B cell (primary cell): ENCODE measurements at regions not wholly inside any gene's neighbourhood (a gene's known extent, or its start where the extent isn't known, plus 50 kb on each side); places are given as distances from the start of the nearest gene placed in this dataset.

ENCODE experiments used
- ATAC-seq: fragments of 200-7000 bp; cut with Tn5 transposase; one replicate; pipeline ENCODE4 v1.10.0; 2021; ENCODE audit warnings: low read depth, mild to moderate bottlenecking, moderate number of reproducible peaks, moderate library complexity
- CTCF ChIA-PET: fragments of 350-600 bp; sonication (Branson Sonifier 250); formaldehyde crosslinking; loops from one replicate; lab custom pipeline; 2021; ENCODE audit warnings: antibody characterized with exemption, inconsistent platforms; lab: Charles Lee
- POLR2A ChIA-PET: fragments of 350-600 bp; sonication (Branson Sonifier 250); formaldehyde crosslinking; loops from one replicate; lab custom pipeline; 2021; ENCODE audit warnings: antibody characterized with exemption; lab: Charles Lee
- DNase-seq: peaks from one replicate; pipeline ENCODE4 v3.0.0; 2013
- H2AFZ ChIP-seq: 2 replicates; pipeline ENCODE4 v1.6.1; 2012; ENCODE audit warnings: mild to moderate bottlenecking, low read depth, low read length; ENCODE audit not compliant: insufficient read depth, poor library complexity, severe bottlenecking
- H3K27ac ChIP-seq, 2 donors: 1 replicate in 1 of 2; 2 replicates in 1 of 2; pipeline ENCODE4 v1.5.1; 2012 to 2013; ENCODE audit warnings: low read length in 2 of 2, mild to moderate bottlenecking in 2 of 2, moderate library complexity in 1 of 2
- H3K27me3 ChIP-seq, 4 experiments: fragments of 200-600 bp in 1 of 4; sonication (generic) in 1 of 4; replicated peaks in 1 of 4; 1 replicate in 2 of 4; 2 replicates in 2 of 4; pipeline versions ENCODE4 v1.6.1 to v1.7.0; 2013 to 2016; ENCODE audit warnings: low read length in 3 of 4, mild to moderate bottlenecking in 2 of 4, mixed read lengths in 1 of 4, moderate library complexity in 1 of 4; ENCODE audit not compliant: insufficient read depth in 4 of 4, control insufficient read depth in 3 of 4; ENCODE audit errors: control extremely low read depth in 1 of 4
- H3K36me3 ChIP-seq, 2 experiments: replicated peaks in 1 of 2; 1 replicate in 1 of 2; 2 replicates in 1 of 2; pipeline versions ENCODE4 v1.6.1 to v1.7.1; 2013; ENCODE audit warnings: low read length in 1 of 2; ENCODE audit not compliant: insufficient read depth in 2 of 2, control insufficient read depth in 1 of 2; ENCODE audit errors: control extremely low read depth in 1 of 2, extremely low read depth in 1 of 2
- H3K4me1 ChIP-seq, 2 donors: fragments of 200-600 bp in 1 of 2; sonication (generic) in 1 of 2; 1 replicate in 1 of 2; 2 replicates in 1 of 2; pipeline versions ENCODE4 v1.5.1 to v1.6.1; 2013 to 2017; ENCODE audit warnings: low read length in 2 of 2; ENCODE audit not compliant: control insufficient read depth in 2 of 2, insufficient read depth in 2 of 2
- H3K4me2 ChIP-seq: replicated peaks from 2 replicates; pipeline ENCODE3; 2012; ENCODE audit warnings: mild to moderate bottlenecking, low read depth, low read length; ENCODE audit not compliant: poor library complexity, severe bottlenecking
- H3K4me3 ChIP-seq, 5 experiments: fragments of 200-600 bp in 1 of 5; sonication (generic) in 1 of 5; 1 replicate in 3 of 5; 2 replicates in 2 of 5; pipeline versions ENCODE4 v1.5.1 to v1.7.0; 2011 to 2016; ENCODE audit warnings: low read length in 4 of 5, mild to moderate bottlenecking in 4 of 5, low read depth in 2 of 5, control low read depth in 1 of 5, moderate library complexity in 1 of 5; ENCODE audit not compliant: insufficient read depth in 1 of 5; ENCODE audit errors: control extremely low read depth in 1 of 5, extremely low read depth in 1 of 5
- H3K79me2 ChIP-seq: fragments of 200-600 bp; sonication (generic); one replicate; pipeline ENCODE4 v1.6.0; 2016; ENCODE audit warnings: low read length; ENCODE audit not compliant: control insufficient read depth, insufficient read depth
- H3K9ac ChIP-seq: fragments of 200-600 bp; sonication (generic); 2 replicates; pipeline ENCODE4 v1.6.1; 2017; ENCODE audit warnings: mild to moderate bottlenecking, low read length, moderate library complexity
- H3K9me3 ChIP-seq, 3 donors: one replicate each; pipeline versions ENCODE4 v1.6.1 to v1.7.1; 2013; ENCODE audit warnings: low read length in 2 of 3; ENCODE audit not compliant: control insufficient read depth in 2 of 3, insufficient read depth in 1 of 3; ENCODE audit errors: control extremely low read depth in 1 of 3
- H4K20me1 ChIP-seq: 2 replicates; pipeline ENCODE4 v1.6.0; 2012; ENCODE audit warnings: mild to moderate bottlenecking, low read length; ENCODE audit not compliant: insufficient read depth, control insufficient read depth, poor library complexity, severe bottlenecking
- H3K27ac Mint-ChIP-seq: one replicate; pipeline ENCODE4 v1.8.0; 2021; ENCODE audit warnings: mixed read lengths
- H3K27me3 Mint-ChIP-seq: one replicate; pipeline ENCODE4 v1.8.0; 2021; ENCODE audit warnings: mixed read lengths
- H3K4me1 Mint-ChIP-seq: one replicate; pipeline ENCODE4 v1.8.0; 2021; ENCODE audit warnings: mixed read lengths
- H3K4me3 Mint-ChIP-seq: one replicate; pipeline ENCODE4 v1.8.0; 2021; ENCODE audit warnings: mixed read lengths
- H3K9me3 Mint-ChIP-seq: one replicate; pipeline ENCODE4 v1.8.0; 2022; ENCODE audit warnings: mixed read lengths; ENCODE audit not compliant: insufficient read depth
- CTCF ChIP-seq: fragments of 200-600 bp; IDR thresholded peaks from one replicate; pipeline ENCODE4 v1.8.0; 2022; ENCODE audit warnings: antibody characterized with exemption, mild to moderate bottlenecking
- EZH2 ChIP-seq: IDR thresholded peaks from 2 replicates; pipeline ENCODE4 v1.6.1; 2012; ENCODE audit warnings: borderline replicate concordance, low read depth, mild to moderate bottlenecking, moderate library complexity, low read length; ENCODE audit not compliant: insufficient read depth, poor library complexity, severe bottlenecking
- WGBS: methylation state at CpG from one replicate; pipeline ENCODE4 v1.1.5; 2013; ENCODE audit warnings: missing lambda C conversion rate; ENCODE audit not compliant: insufficient coverage; 5-methylcytosine and 5-hydroxymethylcytosine counted together
- intact Hi-C: fragments of 100-400 bp; cut with micrococcal nuclease; formaldehyde crosslinking; loops from one replicate; pipeline ENCODE4 v1.10.0; 2022

GRCh38 chr11:24344222-24344621, 152.6 kb upstream of the LUZP2 start:
- Mint-ChIP-seq H3K27me3 (no peaks in the 10 kb centered on the region), H3K9me3 (no peaks in the 10 kb centered on the region), H3K4me3 (no peak overlapping the region), H3K27ac (no peak overlapping the region), H3K4me1 (no peaks in the 10 kb centered on the region)
- H3K9me3 ChIP-seq, result no peaks in the 10 kb centered on the region
- H3K4me3 ChIP-seq, result no peak overlapping the region
- ChIA-PET POLR2A (no interaction called here), CTCF (no interaction called here)
- no peak overlapping the region for H2AFZ ChIP-seq
- no peak overlapping the region for H3K4me2 ChIP-seq
- no peaks in the 10 kb centered on the region for H3K79me2 ChIP-seq
- DNase-seq (no peak), ATAC-seq (no peak)
- H4K20me1 ChIP-seq, result no peaks in the 10 kb centered on the region
- no peaks in the 10 kb centered on the region for H3K36me3 ChIP-seq
- intact Hi-C loops, result no loop called here
- no peaks in the 10 kb centered on the region for H3K27me3 ChIP-seq
- H3K9ac ChIP-seq, result no peak overlapping the region
- TF ChIP-seq CTCF, result no peak
- whole genome bisulfite sequencing, result 72% methylated on average over 5 of the region's 7 CpGs
- H3K27ac ChIP-seq, result no peak overlapping the region
- H3K4me1 ChIP-seq, result no peaks in the 10 kb centered on the region

- H3K27me3 ChIP-seq, result no peaks in the 10 kb centered on the region
- no peaks in the 10 kb centered on the region for H3K27me3 Mint-ChIP-seq
Measured at GRCh38 chr11:24348908-24349307, 147.9 kb upstream of the LUZP2 start.

More at GRCh38 chr11:24348908-24349307, 147.9 kb upstream of the LUZP2 start:
- ChIA-PET POLR2A (no interaction called here), CTCF (interaction anchor here (1.0 kb wide), 1 partner anchor 10 kb away, joined by 4 read pairs; no protein-coding TSS in a partner anchor)
- H3K9ac ChIP-seq, result no peak overlapping the region
- H3K36me3 ChIP-seq, result no peaks in the 10 kb centered on the region
- no peak overlapping the region for H3K4me2 ChIP-seq
- TF ChIP-seq CTCF (no peak), EZH2 (no peak)
- H3K4me1 Mint-ChIP-seq, result no peaks in the 10 kb centered on the region
- H3K9me3 ChIP-seq, result no peaks in the 10 kb centered on the region
- no peaks in the 10 kb centered on the region for H3K4me1 ChIP-seq
- H4K20me1 ChIP-seq, result no peaks in the 10 kb centered on the region
- ATAC-seq (no peak), DNase-seq (no peak)
- no peak overlapping the region for H3K4me3 Mint-ChIP-seq
- intact Hi-C loops, result no loop called here
- H3K79me2 ChIP-seq, result no peaks in the 10 kb centered on the region
- no peak overlapping the region for H3K27ac Mint-ChIP-seq
- no peak overlapping the region for H3K27ac ChIP-seq
- no peak overlapping the region for H2AFZ ChIP-seq
- no peaks in the 10 kb centered on the region for H3K9me3 Mint-ChIP-seq
- H3K4me3 ChIP-seq, result no peak overlapping the region
